ENCODE measurements at regions not wholly inside any gene's neighbourhood (a gene's known extent, or its start where the extent isn't known, plus 50 kb on each side); places are given as distances from the start of the nearest gene placed in this dataset.

GRCh38 chr5:88474574-88474973, 205.9 kb upstream of the TMEM161B start:
- no peaks in the 10 kb centered on the region for H3K9me3 ChIP-seq (replicated peaks; ENCODE audit: control insufficient read depth, low read depth, low read length)
- no peak overlapping the region for H3K27ac ChIP-seq (ENCODE audit: low read length)
- peak; percentile 4 for DNase-seq

GRCh38 chr5:88470745-88471144, 202.1 kb upstream of the TMEM161B start:
- H3K4me3 ChIP-seq (ENCODE audit: low read length) = no peak overlapping the region
- no peaks in the 10 kb centered on the region for H3K4me1 ChIP-seq (ENCODE audit: control insufficient read depth, insufficient read depth, low read length)
- no CpG with 5 or more reads among the region's 2 CpGs for WGBS (ENCODE audit: insufficient coverage)
- no peaks in the 10 kb centered on the region for H3K27me3 ChIP-seq (ENCODE audit: control insufficient read depth, insufficient read depth, low read length)
- H3K9me3 ChIP-seq (replicated peaks; ENCODE audit: control insufficient read depth, low read depth, low read length) = no peaks in the 10 kb centered on the region
- H3K27ac ChIP-seq (ENCODE audit: low read length) = no peak overlapping the region
- DNase-seq = no peak
- no peaks in the 10 kb centered on the region for H3K36me3 ChIP-seq (ENCODE audit: control insufficient read depth, insufficient read depth, low read length)

More at GRCh38 chr5:88474574-88474973, 205.9 kb upstream of the TMEM161B start:
- Histone ChIP-seq H3K4me3 (ENCODE audit: low read length) (no peak overlapping the region), H3K4me1 (ENCODE audit: control insufficient read depth, insufficient read depth, low read length) (no peaks in the 10 kb centered on the region), H3K36me3 (ENCODE audit: control insufficient read depth, insufficient read depth, low read length) (no peaks in the 10 kb centered on the region), H3K27me3 (ENCODE audit: control insufficient read depth, insufficient read depth, low read length) (no peaks in the 10 kb centered on the region)
- no CpG with 5 or more reads among the region's 1 CpG for WGBS (ENCODE audit: insufficient coverage)

GRCh38 chr5:88459971-88460370, 191.3 kb upstream of the TMEM161B start:
- WGBS (ENCODE audit: insufficient coverage) = no CpG with 5 or more reads among the region's 3 CpGs

GRCh38 chr5:88452820-88453219, 184.2 kb upstream of the TMEM161B start:
- Histone ChIP-seq H3K27me3 (ENCODE audit: control insufficient read depth, insufficient read depth, low read length) (no peaks in the 10 kb centered on the region), H3K27ac (ENCODE audit: low read length) (no peak overlapping the region), H3K36me3 (ENCODE audit: control insufficient read depth, insufficient read depth, low read length) (no peaks in the 10 kb centered on the region), H3K4me3 (ENCODE audit: low read length) (no peak overlapping the region), H3K4me1 (ENCODE audit: control insufficient read depth, insufficient read depth, low read length) (no peaks in the 10 kb centered on the region), H3K9me3 (replicated peaks; ENCODE audit: control insufficient read depth, low read depth, low read length) (no peaks in the 10 kb centered on the region)
- peak; percentile 9 for DNase-seq
- whole genome bisulfite sequencing (ENCODE audit: insufficient coverage) = no CpG with 5 or more reads among the region's 1 CpG

More at GRCh38 chr5:88459971-88460370, 191.3 kb upstream of the TMEM161B start:
- H3K27ac ChIP-seq (ENCODE audit: low read length) = no peak overlapping the region
- no peaks in the 10 kb centered on the region for H3K9me3 ChIP-seq (replicated peaks; ENCODE audit: control insufficient read depth, low read depth, low read length)
- H3K36me3 ChIP-seq (ENCODE audit: control insufficient read depth, insufficient read depth, low read length) = no peaks in the 10 kb centered on the region
- no peak for DNase-seq
- H3K27me3 ChIP-seq (ENCODE audit: control insufficient read depth, insufficient read depth, low read length) = no peaks in the 10 kb centered on the region
- no peak overlapping the region for H3K4me3 ChIP-seq (ENCODE audit: low read length)
- H3K4me1 ChIP-seq (ENCODE audit: control insufficient read depth, insufficient read depth, low read length) = no peaks in the 10 kb centered on the region

GRCh38 chr5:88450239-88450638, 181.6 kb upstream of the TMEM161B start:
- Histone ChIP-seq H3K27me3 (ENCODE audit: control insufficient read depth, insufficient read depth, low read length) (no peaks in the 10 kb centered on the region), H3K4me1 (ENCODE audit: control insufficient read depth, insufficient read depth, low read length) (no peaks in the 10 kb centered on the region), H3K27ac (ENCODE audit: low read length) (no peak overlapping the region), H3K4me3 (ENCODE audit: low read length) (no peak overlapping the region), H3K36me3 (ENCODE audit: control insufficient read depth, insufficient read depth, low read length) (no peaks in the 10 kb centered on the region), H3K9me3 (replicated peaks; ENCODE audit: control insufficient read depth, low read depth, low read length) (no peaks in the 10 kb centered on the region)
- DNase-seq = no peak
- no CpG with 5 or more reads among the region's 2 CpGs for WGBS (ENCODE audit: insufficient coverage)

- H3K27me3 ChIP-seq (ENCODE audit: control insufficient read depth, insufficient read depth, low read length) = no peaks in the 10 kb centered on the region
- H3K4me3 ChIP-seq (ENCODE audit: low read length) = no peak overlapping the region
- peak; percentile 3 for DNase-seq
- no peak overlapping the region for H3K27ac ChIP-seq (ENCODE audit: low read length)
- H3K9me3 ChIP-seq (replicated peaks; ENCODE audit: control insufficient read depth, low read depth, low read length) = no peaks in the 10 kb centered on the region
- WGBS (ENCODE audit: insufficient coverage) = 50% methylated on average over 1 of the region's 1 CpG
- no peaks in the 10 kb centered on the region for H3K4me1 ChIP-seq (ENCODE audit: control insufficient read depth, insufficient read depth, low read length)
- no peaks in the 10 kb centered on the region for H3K36me3 ChIP-seq (ENCODE audit: control insufficient read depth, insufficient read depth, low read length)
Observed at GRCh38 chr5:88438006-88438405, 169.4 kb upstream of the TMEM161B start.

GRCh38 chr5:88436290-88436689, 167.6 kb upstream of the TMEM161B start:
- H3K4me1 ChIP-seq (ENCODE audit: control insufficient read depth, insufficient read depth, low read length) = no peaks in the 10 kb centered on the region
- H3K27ac ChIP-seq (ENCODE audit: low read length) = no peak overlapping the region
- H3K4me3 ChIP-seq (ENCODE audit: low read length) = no peak overlapping the region
- H3K36me3 ChIP-seq (ENCODE audit: control insufficient read depth, insufficient read depth, low read length) = no peaks in the 10 kb centered on the region
- DNase-seq = no peak
- no peaks in the 10 kb centered on the region for H3K27me3 ChIP-seq (ENCODE audit: control insufficient read depth, insufficient read depth, low read length)
- 100% methylated on average over 1 of the region's 2 CpGs for WGBS (ENCODE audit: insufficient coverage)
- no peaks in the 10 kb centered on the region for H3K9me3 ChIP-seq (replicated peaks; ENCODE audit: control insufficient read depth, low read depth, low read length)

GRCh38 chr5:88428633-88429032, 160.0 kb upstream of the TMEM161B start:
- H3K4me1 ChIP-seq (ENCODE audit: control insufficient read depth, insufficient read depth, low read length) = no peaks in the 10 kb centered on the region
- DNase-seq = no peak
- H3K9me3 ChIP-seq (replicated peaks; ENCODE audit: control insufficient read depth, low read depth, low read length) = no peaks in the 10 kb centered on the region
- H3K36me3 ChIP-seq (ENCODE audit: control insufficient read depth, insufficient read depth, low read length) = no peaks in the 10 kb centered on the region
- H3K27ac ChIP-seq (ENCODE audit: low read length) = no peak overlapping the region
- no CpG with 5 or more reads among the region's 1 CpG for WGBS (ENCODE audit: insufficient coverage)
- H3K4me3 ChIP-seq (ENCODE audit: low read length) = no peak overlapping the region
- H3K27me3 ChIP-seq (ENCODE audit: control insufficient read depth, insufficient read depth, low read length) = no peaks in the 10 kb centered on the region

GRCh38 chr5:88426441-88426840, 157.8 kb upstream of the TMEM161B start:
- Histone ChIP-seq H3K27me3 (ENCODE audit: control insufficient read depth, insufficient read depth, low read length) (no peaks in the 10 kb centered on the region), H3K27ac (ENCODE audit: low read length) (no peak overlapping the region), H3K4me1 (ENCODE audit: control insufficient read depth, insufficient read depth, low read length) (no peaks in the 10 kb centered on the region), H3K9me3 (replicated peaks; ENCODE audit: control insufficient read depth, low read depth, low read length) (no peaks in the 10 kb centered on the region), H3K36me3 (ENCODE audit: control insufficient read depth, insufficient read depth, low read length) (no peaks in the 10 kb centered on the region), H3K4me3 (ENCODE audit: low read length) (no peak overlapping the region)
- no peak for DNase-seq

- H3K27ac ChIP-seq (ENCODE audit: low read length) = no peak overlapping the region
- no peak for DNase-seq
- H3K36me3 ChIP-seq (ENCODE audit: control insufficient read depth, insufficient read depth, low read length) = no peaks in the 10 kb centered on the region
- H3K27me3 ChIP-seq (ENCODE audit: control insufficient read depth, insufficient read depth, low read length) = no peaks in the 10 kb centered on the region
- no peaks in the 10 kb centered on the region for H3K4me1 ChIP-seq (ENCODE audit: control insufficient read depth, insufficient read depth, low read length)
- no peaks in the 10 kb centered on the region for H3K9me3 ChIP-seq (replicated peaks; ENCODE audit: control insufficient read depth, low read depth, low read length)
- no peak overlapping the region for H3K4me3 ChIP-seq (ENCODE audit: low read length)
- no CpG with 5 or more reads among the region's 1 CpG for WGBS (ENCODE audit: insufficient coverage)
Observed at GRCh38 chr5:88425124-88425523, 156.5 kb upstream of the TMEM161B start.

- Histone ChIP-seq H3K4me1 (ENCODE audit: control insufficient read depth, insufficient read depth, low read length) (no peaks in the 10 kb centered on the region), H3K27me3 (ENCODE audit: control insufficient read depth, insufficient read depth, low read length) (no peaks in the 10 kb centered on the region), H3K36me3 (ENCODE audit: control insufficient read depth, insufficient read depth, low read length) (no peaks in the 10 kb centered on the region), H3K4me3 (ENCODE audit: low read length) (no peak overlapping the region), H3K9me3 (replicated peaks; ENCODE audit: control insufficient read depth, low read depth, low read length) (no peaks in the 10 kb centered on the region), H3K27ac (ENCODE audit: low read length) (no peak overlapping the region)
- DNase-seq = no peak
- no CpG with 5 or more reads among the region's 3 CpGs for WGBS (ENCODE audit: insufficient coverage)
Observed at GRCh38 chr5:88419931-88420330, 151.3 kb upstream of the TMEM161B start.

Data from muscle of leg (tissue), 3 donors.